GM21619 (cell line): ENCODE measurements at regions not wholly inside any gene's neighbourhood (a gene's known extent, or its start where the extent isn't known, plus 50 kb on each side); places are given as distances from the start of the nearest gene placed in this dataset.

Experiments used
- ATAC-seq: cut with Tn5 transposase; IDR thresholded peaks from one replicate; pipeline ENCODE4 v1.9.1; 2021; ENCODE audit not compliant: unreplicated experiment

- no peak for ATAC-seq
Observed at GRCh38 chr21:39029086-39029755, 154.0 kb downstream of the PSMG1 start.

DNA sequence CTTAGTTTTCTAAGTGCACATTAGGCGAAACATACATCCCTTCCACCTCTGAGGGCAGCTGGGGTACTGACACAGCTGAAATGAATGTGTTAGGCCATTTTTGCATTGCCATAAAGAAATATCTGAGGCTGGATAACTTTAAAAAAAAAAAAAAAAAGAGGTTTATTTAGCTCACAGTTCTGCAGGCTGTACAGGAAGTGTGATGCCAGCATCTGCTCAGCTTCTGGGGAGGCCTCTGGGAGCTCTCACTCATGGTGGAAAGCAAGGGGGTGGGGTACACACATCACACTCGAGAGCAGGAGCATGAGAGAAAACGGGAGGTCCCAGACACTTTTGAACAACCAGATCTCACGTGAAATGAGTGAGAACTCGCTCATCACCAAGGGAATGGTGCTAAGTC is 158.1 kb downstream of the PSMG1 start:
- no peak for ATAC-seq

- no peak for ATAC-seq
Observed at GRCh38 chr21:39024538-39024937, 158.7 kb downstream of the PSMG1 start.

DNA sequence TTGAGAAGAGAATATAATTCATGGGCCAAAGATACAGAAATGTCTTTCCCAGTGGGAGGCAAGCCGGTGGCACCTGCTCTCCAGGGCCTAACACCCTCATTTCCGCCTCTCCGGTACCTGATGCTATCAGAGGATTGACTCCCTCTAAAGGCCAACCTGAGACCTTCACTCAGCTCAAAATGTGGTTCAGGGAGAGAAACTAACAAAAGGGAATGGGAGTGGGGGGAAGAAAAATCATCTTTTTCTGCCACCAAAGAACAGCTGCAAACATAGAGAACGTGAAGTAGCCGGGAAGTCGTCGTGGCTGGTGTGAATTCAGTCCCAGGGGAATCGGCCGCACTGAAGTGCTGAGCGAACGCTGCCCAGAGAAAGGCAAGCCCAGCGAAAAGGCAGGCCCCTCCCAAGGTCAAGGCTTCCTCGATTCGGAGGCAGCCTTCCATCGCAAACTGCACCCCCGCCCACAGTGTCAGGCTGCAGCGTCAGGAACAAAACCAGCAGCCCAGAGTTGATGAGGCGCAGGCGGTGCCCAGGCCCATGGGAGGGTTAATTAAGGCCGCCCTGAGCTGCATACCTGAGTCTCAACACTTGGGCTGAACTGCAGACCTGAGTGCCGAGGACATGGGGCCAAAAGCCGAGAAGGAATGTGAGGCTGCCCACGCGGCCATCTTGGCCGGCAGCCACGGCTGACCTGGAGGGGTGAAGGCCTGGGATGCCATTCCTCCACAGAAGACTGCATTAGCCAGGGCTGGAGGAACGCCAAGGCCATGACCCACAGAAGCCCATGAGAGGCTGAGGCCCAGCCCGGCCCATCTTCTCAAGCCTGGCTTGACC is 160.2 kb downstream of the PSMG1 start:
- ATAC-seq = no peak

DNA sequence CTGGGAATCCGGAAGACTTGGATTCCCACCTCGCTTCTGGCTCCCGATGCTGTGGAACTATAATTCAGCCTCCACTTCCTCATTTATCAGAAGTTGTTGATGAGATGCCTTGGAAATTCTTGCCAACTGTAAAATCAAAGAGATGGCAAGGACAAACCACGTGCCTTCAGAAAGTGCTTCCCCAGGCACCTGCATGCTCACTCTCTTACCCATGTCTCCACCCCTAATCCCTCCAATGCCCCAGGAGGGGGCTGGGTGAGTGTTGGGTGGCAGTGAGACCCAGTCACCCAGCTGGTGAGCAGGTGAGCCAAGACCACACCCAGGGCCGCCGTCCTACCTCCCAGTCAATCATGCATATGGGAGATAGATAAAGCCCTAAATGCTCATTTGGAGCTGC is 160.8 kb downstream of the PSMG1 start:
- no peak for ATAC-seq

- ATAC-seq = no peak
Observed at GRCh38 chr21:39022035-39022434, 161.2 kb downstream of the PSMG1 start.

- no peak for ATAC-seq
Observed at GRCh38 chr21:39021478-39021832, 161.8 kb downstream of the PSMG1 start.

GRCh38 chr21:39020751-39021477 is 162.3 kb downstream of the PSMG1 start:
- ATAC-seq = no peak

DNA sequence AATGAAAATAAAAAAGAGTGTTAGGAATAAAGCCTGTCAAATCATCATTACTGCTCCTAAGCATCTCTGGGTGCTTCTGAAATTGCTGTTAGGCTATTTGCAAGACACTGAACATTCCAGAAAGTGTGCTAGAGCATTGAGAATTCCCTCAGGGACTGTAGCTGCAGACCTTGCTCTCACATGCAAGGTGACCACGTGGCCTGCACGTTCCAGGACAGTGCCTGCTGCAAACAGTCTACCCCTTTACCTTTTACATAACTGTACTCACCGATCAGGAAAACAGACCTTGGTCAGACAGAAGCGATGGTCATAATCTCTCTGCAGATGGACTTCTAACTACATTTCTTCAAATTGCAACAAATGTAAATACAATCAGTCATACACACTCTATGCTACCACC is 164.5 kb downstream of the PSMG1 start:
- ATAC-seq = no peak

GRCh38 chr21:39016740-39017315 is 166.4 kb downstream of the PSMG1 start:
- ATAC-seq = peak; percentile 90

- no peak for ATAC-seq
Observed at GRCh38 chr21:39014747-39015146, 168.5 kb downstream of the PSMG1 start.

DNA sequence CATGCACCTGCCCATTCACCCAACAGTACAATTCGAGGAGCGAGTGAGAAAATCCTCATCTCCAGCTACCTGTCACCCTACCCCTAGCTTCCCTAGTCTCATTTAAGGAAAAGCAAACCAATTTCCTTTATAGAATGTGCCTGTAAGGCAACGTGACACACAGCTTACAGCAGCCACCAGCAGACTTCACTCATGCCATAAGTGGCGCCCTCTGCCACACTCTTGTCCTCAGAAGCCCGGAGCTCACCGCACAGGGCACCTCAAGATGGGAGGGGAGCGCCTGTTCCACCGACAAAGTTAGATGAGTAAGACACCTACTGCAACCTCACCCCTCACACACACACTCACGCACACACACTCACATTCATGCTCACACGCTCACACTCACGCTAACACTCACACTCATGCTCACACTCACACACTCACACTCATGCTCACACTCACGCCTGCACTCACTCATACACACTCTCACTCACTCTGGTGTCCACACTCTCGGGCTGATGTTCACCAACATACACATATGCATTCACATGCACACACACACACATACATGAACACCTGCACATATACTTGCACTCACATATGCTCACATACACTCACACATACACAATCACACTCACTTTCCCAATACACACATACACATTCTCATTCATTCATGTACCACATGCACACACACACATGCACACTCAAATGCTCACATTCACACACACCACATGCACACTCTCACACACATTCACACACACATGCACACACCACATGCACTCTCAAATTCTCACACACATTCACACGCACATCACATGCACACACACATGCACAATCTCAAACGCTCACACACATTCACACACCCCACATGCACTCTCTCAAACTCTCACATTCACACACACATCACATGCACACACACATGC is 170.7 kb downstream of the PSMG1 start:
- ATAC-seq = no peak

GRCh38 chr21:39011911-39012310 is 171.3 kb downstream of the PSMG1 start:
- ATAC-seq = no peak

DNA sequence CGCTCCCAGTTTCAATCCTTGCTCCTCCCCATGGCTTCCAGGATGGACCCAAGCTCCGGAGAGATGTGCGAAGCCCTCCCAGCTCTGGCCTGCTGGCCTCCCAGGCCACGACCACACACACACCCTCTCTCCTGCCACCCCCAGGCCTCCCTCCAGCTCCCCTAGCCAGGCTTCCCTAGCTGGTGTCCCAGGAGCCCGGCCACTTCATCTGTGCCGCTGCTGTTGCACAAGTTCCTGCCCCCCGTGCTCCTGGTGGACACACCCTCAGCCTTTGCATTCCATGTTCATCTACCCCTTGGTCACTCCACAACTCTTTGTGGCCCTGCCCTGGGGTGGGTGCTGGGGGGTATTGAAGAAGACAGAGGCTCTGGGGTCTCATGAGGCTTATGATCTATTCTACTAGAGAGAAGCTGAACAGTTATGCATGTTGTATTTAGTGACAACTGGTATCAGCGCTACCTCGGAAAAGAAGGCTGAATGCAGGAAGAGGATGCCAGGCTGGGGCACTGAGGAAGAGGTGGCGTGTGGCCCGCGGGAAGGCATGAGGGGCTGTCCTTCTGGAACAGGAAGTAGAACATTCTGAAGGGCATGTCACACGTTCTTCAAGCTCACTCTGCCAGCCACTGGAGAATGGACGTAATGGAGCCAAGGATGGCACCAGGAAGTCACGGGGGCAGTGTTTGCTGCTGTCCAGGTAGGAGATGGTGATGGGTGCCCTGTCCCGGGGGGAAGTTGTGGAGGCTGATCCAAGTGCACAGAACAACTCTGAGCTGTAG is 172.4 kb downstream of the PSMG1 start:
- ATAC-seq = no peak

GRCh38 chr21:39009587-39010225 is 173.5 kb downstream of the PSMG1 start:
- no peak for ATAC-seq

GRCh38 chr21:39007985-39008384 is 175.3 kb downstream of the PSMG1 start:
- no peak for ATAC-seq

- ATAC-seq = no peak
Observed at GRCh38 chr21:39007532-39007931, 175.7 kb downstream of the PSMG1 start.

GRCh38 chr21:39006571-39007311 is 176.5 kb downstream of the PSMG1 start:
- no peak for ATAC-seq

DNA sequence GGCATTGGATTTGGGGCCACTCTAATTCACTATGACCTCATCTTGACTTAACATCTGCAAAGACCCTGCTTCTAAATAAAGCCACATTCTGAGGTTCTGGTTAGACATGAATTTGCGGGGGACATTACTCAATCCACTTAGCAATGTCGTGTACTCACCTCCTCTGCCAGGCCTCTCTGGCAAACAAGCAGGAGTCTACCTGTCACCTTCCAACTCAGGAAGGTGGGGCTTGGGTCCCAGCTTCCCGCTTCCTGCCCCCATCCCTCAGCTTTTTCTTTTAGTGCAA is 177.8 kb downstream of the PSMG1 start:
- ATAC-seq = no peak
